Stimulated activated memory B cell treated with anti-CD40 and anti-IgM and Interleukin-4, amounts not matched to agents 10 μg/mL and 1 μg/mL and 100 μg/mL, for 72 hours (primary cell): ENCODE measurements at regions not wholly inside any gene's neighbourhood (a gene's known extent, or its start where the extent isn't known, plus 50 kb on each side); places are given as distances from the start of the nearest gene placed in this dataset.
"Not testable (repeated sequence)": the region's sequence is repeated elsewhere in the genome, so short reads cannot be mapped to it uniquely, and the experiment has no call there.

Experiments
- ATAC-seq: fragments of 150-1000 bp; cut with Tn5 transposase; 2 replicates; pipeline ENCODE4 v1.10.0; 2021
- H3K27ac Mint-ChIP-seq: one replicate; pipeline ENCODE4 v1.8.0; 2022; ENCODE audit warnings: mild to moderate bottlenecking, mixed read lengths
- H3K27me3 Mint-ChIP-seq: one replicate; pipeline ENCODE4 v1.8.0; 2022; ENCODE audit warnings: mixed read lengths
- H3K36me3 Mint-ChIP-seq: one replicate; pipeline ENCODE4 v1.8.0; 2022; ENCODE audit warnings: mixed read lengths
- H3K4me1 Mint-ChIP-seq: one replicate; pipeline ENCODE4 v1.8.0; 2022; ENCODE audit warnings: mixed read lengths
- H3K4me3 Mint-ChIP-seq: one replicate; pipeline ENCODE4 v1.8.0; 2022; ENCODE audit warnings: mild to moderate bottlenecking, moderate library complexity, mixed read lengths
- H3K9me3 Mint-ChIP-seq: one replicate; pipeline ENCODE4 v1.8.0; 2022; ENCODE audit warnings: mixed read lengths

GRCh38 chr5:145056800-145057199, 778.3 kb downstream of the PRELID2 start:
- no peaks in the 10 kb centered on the region for H3K36me3 Mint-ChIP-seq
- no peaks in the 10 kb centered on the region for H3K4me1 Mint-ChIP-seq
- no peaks in the 10 kb centered on the region for H3K27me3 Mint-ChIP-seq
- peak; percentile 79 for ATAC-seq
- H3K27ac Mint-ChIP-seq: no peak overlapping the region
- no peaks in the 10 kb centered on the region for H3K9me3 Mint-ChIP-seq
- H3K4me3 Mint-ChIP-seq: no peak overlapping the region

- no peak for ATAC-seq
- H3K4me1 Mint-ChIP-seq: no peaks in the 10 kb centered on the region
- no peaks in the 10 kb centered on the region for H3K27me3 Mint-ChIP-seq
- H3K27ac Mint-ChIP-seq: no peak overlapping the region
- H3K4me3 Mint-ChIP-seq: no peak overlapping the region
- H3K9me3 Mint-ChIP-seq: no peaks in the 10 kb centered on the region
- H3K36me3 Mint-ChIP-seq: no peaks in the 10 kb centered on the region
These were observed 785.0 kb downstream of the PRELID2 start for GRCh38 chr5:145050181-145050580.

GRCh38 chr5:145044970-145045369, 790.2 kb downstream of the PRELID2 start:
- Mint-ChIP-seq H3K4me3 (no peak overlapping the region), H3K9me3 (no peaks in the 10 kb centered on the region), H3K27me3 (no peaks in the 10 kb centered on the region), H3K27ac (no peak overlapping the region), H3K4me1 (no peaks in the 10 kb centered on the region), H3K36me3 (no peaks in the 10 kb centered on the region)
- ATAC-seq: no peak

- no peaks in the 10 kb centered on the region for H3K9me3 Mint-ChIP-seq
- no peak overlapping the region for H3K27ac Mint-ChIP-seq
- H3K4me1 Mint-ChIP-seq: no peaks in the 10 kb centered on the region
- ATAC-seq: no peak
- no peaks in the 10 kb centered on the region for H3K27me3 Mint-ChIP-seq
- no peak overlapping the region for H3K4me3 Mint-ChIP-seq
- no peaks in the 10 kb centered on the region for H3K36me3 Mint-ChIP-seq
These were observed 806.5 kb downstream of the PRELID2 start for GRCh38 chr5:145028626-145029025.

- no peak for ATAC-seq
- Mint-ChIP-seq H3K36me3 (no peaks in the 10 kb centered on the region), H3K4me1 (no peaks in the 10 kb centered on the region), H3K27ac (no peak overlapping the region), H3K27me3 (no peaks in the 10 kb centered on the region), H3K4me3 (no peak overlapping the region), H3K9me3 (no peaks in the 10 kb centered on the region)
These were observed 807.9 kb downstream of the PRELID2 start for GRCh38 chr5:145027286-145027685.

- Mint-ChIP-seq H3K4me1 (no peaks in the 10 kb centered on the region), H3K36me3 (no peaks in the 10 kb centered on the region), H3K27ac (no peak overlapping the region), H3K4me3 (no peak overlapping the region), H3K9me3 (no peaks in the 10 kb centered on the region), H3K27me3 (no peaks in the 10 kb centered on the region)
- ATAC-seq: no peak
These were observed 809.4 kb downstream of the PRELID2 start for GRCh38 chr5:145025775-145026174.

GRCh38 chr5:145015146-145015545, 820.0 kb downstream of the PRELID2 start:
- H3K27me3 Mint-ChIP-seq: no peaks in the 10 kb centered on the region
- peaks cover 2% of the 10 kb centered on the region for H3K9me3 Mint-ChIP-seq
- no peak overlapping the region for H3K27ac Mint-ChIP-seq
- no peaks in the 10 kb centered on the region for H3K4me1 Mint-ChIP-seq
- H3K36me3 Mint-ChIP-seq: no peaks in the 10 kb centered on the region
- ATAC-seq: no peak
- H3K4me3 Mint-ChIP-seq: no peak overlapping the region

GRCh38 chr5:145014109-145014508, 821.0 kb downstream of the PRELID2 start:
- H3K9me3 Mint-ChIP-seq: peaks cover 2% of the 10 kb centered on the region
- no peak overlapping the region for H3K4me3 Mint-ChIP-seq
- no peaks in the 10 kb centered on the region for H3K36me3 Mint-ChIP-seq
- no peaks in the 10 kb centered on the region for H3K27me3 Mint-ChIP-seq
- no peaks in the 10 kb centered on the region for H3K4me1 Mint-ChIP-seq
- no peak for ATAC-seq
- no peak overlapping the region for H3K27ac Mint-ChIP-seq

- Mint-ChIP-seq H3K4me3 (no peak overlapping the region), H3K27me3 (no peaks in the 10 kb centered on the region), H3K36me3 (no peaks in the 10 kb centered on the region), H3K4me1 (no peaks in the 10 kb centered on the region), H3K27ac (no peak overlapping the region), H3K9me3 (no peaks in the 10 kb centered on the region)
- ATAC-seq: no peak
These were observed 824.3 kb downstream of the PRELID2 start for GRCh38 chr5:145010834-145011233.

GRCh38 chr5:145008876-145009530, 826.1 kb downstream of the PRELID2 start:
- H3K36me3 Mint-ChIP-seq: no peaks in the 10 kb centered on the region
- no peak overlapping the region for H3K4me3 Mint-ChIP-seq
- no peaks in the 10 kb centered on the region for H3K9me3 Mint-ChIP-seq
- H3K27ac Mint-ChIP-seq: no peak overlapping the region
- no peak for ATAC-seq
- H3K27me3 Mint-ChIP-seq: no peaks in the 10 kb centered on the region
- no peaks in the 10 kb centered on the region for H3K4me1 Mint-ChIP-seq

GRCh38 chr5:144994356-144994755, 823.7 kb downstream of the KCTD16 start:
- not testable (repeated sequence) for H3K27ac Mint-ChIP-seq, ATAC-seq, H3K4me3 Mint-ChIP-seq, H3K4me1 Mint-ChIP-seq, H3K27me3 Mint-ChIP-seq, H3K36me3 Mint-ChIP-seq, H3K9me3 Mint-ChIP-seq

GRCh38 chr5:144983101-144983500, 812.4 kb downstream of the KCTD16 start:
- Mint-ChIP-seq H3K4me3 (no peak overlapping the region), H3K27ac (no peak overlapping the region), H3K36me3 (no peaks in the 10 kb centered on the region), H3K4me1 (no peaks in the 10 kb centered on the region), H3K9me3 (peaks cover 2% of the 10 kb centered on the region), H3K27me3 (no peaks in the 10 kb centered on the region)
- ATAC-seq: no peak

GRCh38 chr5:144979516-144980264, 809.0 kb downstream of the KCTD16 start:
- H3K4me1 Mint-ChIP-seq: no peaks in the 10 kb centered on the region
- H3K4me3 Mint-ChIP-seq: no peak overlapping the region
- peaks cover 3% of the 10 kb centered on the region for H3K9me3 Mint-ChIP-seq
- no peak for ATAC-seq
- H3K36me3 Mint-ChIP-seq: no peaks in the 10 kb centered on the region
- no peak overlapping the region for H3K27ac Mint-ChIP-seq
- H3K27me3 Mint-ChIP-seq: no peaks in the 10 kb centered on the region

- H3K9me3 Mint-ChIP-seq: peaks cover 6% of the 10 kb centered on the region
- H3K27me3 Mint-ChIP-seq: no peaks in the 10 kb centered on the region
- H3K27ac Mint-ChIP-seq: no peak overlapping the region
- no peaks in the 10 kb centered on the region for H3K4me1 Mint-ChIP-seq
- H3K4me3 Mint-ChIP-seq: no peak overlapping the region
- no peak for ATAC-seq
- H3K36me3 Mint-ChIP-seq: no peaks in the 10 kb centered on the region
These were observed 801.6 kb downstream of the KCTD16 start for GRCh38 chr5:144972317-144972716.

GRCh38 chr5:144971108-144971850, 800.6 kb downstream of the KCTD16 start:
- Mint-ChIP-seq H3K27me3 (no peaks in the 10 kb centered on the region), H3K36me3 (no peaks in the 10 kb centered on the region), H3K4me3 (no peak overlapping the region), H3K9me3 (peaks cover 6% of the 10 kb centered on the region), H3K4me1 (no peaks in the 10 kb centered on the region), H3K27ac (no peak overlapping the region)
- no peak for ATAC-seq

- Mint-ChIP-seq H3K36me3 (no peaks in the 10 kb centered on the region), H3K27ac (no peak overlapping the region), H3K4me3 (no peak overlapping the region), H3K9me3 (peaks cover 2% of the 10 kb centered on the region), H3K4me1 (no peaks in the 10 kb centered on the region), H3K27me3 (no peaks in the 10 kb centered on the region)
- ATAC-seq: no peak
These were observed 789.6 kb downstream of the KCTD16 start for GRCh38 chr5:144960296-144960695.
